UCSD-AML1 (cell line): ENCODE measurements at regions not wholly inside any gene's neighbourhood (a gene's known extent, or its start where the extent isn't known, plus 50 kb on each side); places are given as distances from the start of the nearest gene placed in this dataset.
A peak's percentile ranks its signal among the peaks of the same experiment; 100 is the strongest.
"Not testable (repeated sequence)": the region's sequence is repeated elsewhere in the genome, so short reads cannot be mapped to it uniquely, and the experiment has no call there.

Experiments
- DNase-seq: peaks from one replicate; lab custom pipeline; 2025; ENCODE audit not compliant: unreplicated experiment; lab: John Stamatoyannopoulos, UW

DNA sequence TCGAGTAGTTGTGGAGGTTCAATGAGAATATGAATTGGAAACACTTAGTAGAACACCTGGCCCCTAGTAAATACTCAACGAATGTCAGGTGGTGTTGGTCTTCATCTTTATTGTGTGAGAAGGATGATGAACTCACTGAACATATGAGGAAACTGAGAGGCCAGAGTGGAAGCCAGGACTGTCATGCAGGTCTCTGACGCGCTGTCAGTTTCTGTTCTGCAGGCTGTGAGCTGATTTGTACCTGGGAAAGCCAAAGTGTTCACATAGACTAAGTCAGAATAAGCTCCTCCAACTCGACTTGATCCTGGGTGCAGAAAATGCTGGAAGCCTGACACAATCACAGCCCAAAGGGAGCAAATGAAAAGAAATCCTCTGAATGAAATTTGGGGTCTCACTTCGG is 222.2 kb downstream of the LY86 start:
- DNase-seq = no peak

GRCh38 chr6:6811128-6812009 is 222.8 kb downstream of the LY86 start:
- DNase-seq = no peak

DNA sequence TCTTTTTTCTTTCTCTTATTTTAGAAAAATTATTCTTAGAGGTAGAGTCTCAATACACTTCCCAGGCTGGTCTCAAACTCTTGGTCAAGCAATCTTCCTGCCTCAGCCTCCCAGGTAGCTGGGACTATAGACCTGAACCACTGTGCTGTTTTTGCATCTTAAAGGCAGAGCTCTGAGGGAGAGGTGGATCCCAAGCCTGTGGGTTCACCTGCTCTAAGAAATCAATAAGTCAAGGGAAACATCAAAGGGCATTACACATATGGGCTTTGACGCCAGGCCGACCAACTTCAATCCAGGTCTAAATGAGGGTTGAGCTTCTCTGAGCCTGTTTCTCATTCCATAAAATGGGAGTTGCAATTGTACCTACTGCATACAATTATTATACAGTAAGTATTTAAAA is 223.9 kb downstream of the LY86 start:
- DNase-seq = no peak

- no peak for DNase-seq
Measured at GRCh38 chr6:6815732-6816131, 227.2 kb downstream of the LY86 start.

GRCh38 chr6:6816716-6817115 is 228.2 kb downstream of the LY86 start:
- no peak for DNase-seq

GRCh38 chr6:6818078-6818639 is 229.6 kb downstream of the LY86 start:
- DNase-seq = no peak

DNA sequence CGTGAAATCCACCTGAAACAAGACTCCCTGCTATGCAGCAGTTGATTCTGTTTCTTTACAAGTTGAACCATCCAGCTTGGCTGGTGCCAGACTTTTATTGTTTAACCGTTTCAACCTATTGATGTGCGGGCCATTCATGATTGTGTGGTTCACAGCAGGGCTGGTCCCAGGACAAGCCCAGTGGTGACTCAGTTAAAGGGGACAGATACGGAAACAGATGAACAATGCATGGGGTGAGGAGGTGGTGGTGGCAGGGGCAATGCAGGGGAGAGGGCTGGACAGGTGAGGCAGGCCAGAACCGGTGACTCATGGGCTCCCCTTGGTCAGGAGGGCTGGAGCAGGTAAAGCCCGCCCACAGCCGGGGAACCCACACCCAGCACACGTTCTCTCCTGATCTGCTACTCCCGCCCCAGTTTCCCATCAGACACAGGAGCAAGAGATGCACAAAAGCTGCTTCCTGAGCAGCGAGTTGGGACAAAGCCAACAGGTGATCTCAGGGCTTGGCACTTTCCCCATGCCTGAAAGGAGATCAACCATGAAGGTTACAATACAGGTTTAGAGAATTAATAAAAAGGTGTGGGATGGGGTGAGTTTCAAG is 232.2 kb downstream of the LY86 start:
- no peak for DNase-seq

- no peak for DNase-seq
Measured at GRCh38 chr6:6821639-6822261, 233.2 kb downstream of the LY86 start.

DNA sequence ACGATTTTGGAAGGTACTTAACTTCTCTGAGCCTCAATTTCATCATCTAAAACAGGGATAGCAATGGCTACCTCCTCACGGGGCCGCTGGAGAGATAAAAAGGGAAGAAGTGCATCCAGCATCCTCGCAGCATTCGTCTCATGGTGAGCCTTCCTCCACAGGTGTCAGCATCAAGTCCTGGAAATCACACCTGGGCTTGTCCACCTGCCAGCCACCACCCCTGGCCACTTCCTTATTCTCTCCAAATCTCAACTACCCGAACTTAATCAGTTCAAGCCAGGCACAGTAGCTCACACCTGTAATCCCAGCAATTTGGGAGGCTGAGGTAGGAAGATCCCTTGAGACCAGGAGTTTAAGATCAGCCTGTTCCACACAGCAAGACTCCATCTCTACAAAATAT is 234.5 kb downstream of the LY86 start:
- DNase-seq = no peak

DNA sequence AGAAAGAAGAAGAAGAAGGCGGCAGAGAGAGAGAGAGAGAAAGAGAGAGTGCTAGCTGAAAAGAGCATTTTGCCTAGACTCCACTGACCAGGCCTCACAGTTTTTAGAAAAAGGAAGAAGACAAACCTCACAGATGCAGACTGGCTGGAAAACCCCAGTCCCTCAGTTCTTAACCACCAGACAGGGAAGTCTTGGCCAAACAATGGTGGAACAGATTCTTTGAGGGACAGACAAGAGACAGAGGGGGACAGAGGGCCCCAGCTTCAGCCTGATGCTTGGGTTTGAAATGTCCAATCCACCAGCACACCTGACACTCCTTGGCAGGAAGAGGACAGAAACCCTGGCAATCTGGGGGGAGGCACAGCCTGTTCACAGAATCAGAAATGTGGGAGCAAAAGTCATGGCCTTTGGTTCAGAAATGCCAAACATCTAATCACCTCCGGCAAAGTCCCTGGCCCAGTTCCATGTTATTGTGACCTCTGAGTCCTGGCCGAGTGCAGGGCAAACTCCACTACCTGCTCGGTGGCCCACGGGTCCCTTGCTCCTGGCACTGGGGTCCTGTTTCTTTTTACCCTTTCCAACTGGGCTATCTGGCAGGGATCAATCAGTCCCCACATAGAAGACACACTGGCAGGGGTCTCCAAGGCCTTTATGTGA is 235.2 kb downstream of the LY86 start:
- DNase-seq = no peak

GRCh38 chr6:6824381-6824780 is 235.9 kb downstream of the LY86 start:
- no peak for DNase-seq

DNA sequence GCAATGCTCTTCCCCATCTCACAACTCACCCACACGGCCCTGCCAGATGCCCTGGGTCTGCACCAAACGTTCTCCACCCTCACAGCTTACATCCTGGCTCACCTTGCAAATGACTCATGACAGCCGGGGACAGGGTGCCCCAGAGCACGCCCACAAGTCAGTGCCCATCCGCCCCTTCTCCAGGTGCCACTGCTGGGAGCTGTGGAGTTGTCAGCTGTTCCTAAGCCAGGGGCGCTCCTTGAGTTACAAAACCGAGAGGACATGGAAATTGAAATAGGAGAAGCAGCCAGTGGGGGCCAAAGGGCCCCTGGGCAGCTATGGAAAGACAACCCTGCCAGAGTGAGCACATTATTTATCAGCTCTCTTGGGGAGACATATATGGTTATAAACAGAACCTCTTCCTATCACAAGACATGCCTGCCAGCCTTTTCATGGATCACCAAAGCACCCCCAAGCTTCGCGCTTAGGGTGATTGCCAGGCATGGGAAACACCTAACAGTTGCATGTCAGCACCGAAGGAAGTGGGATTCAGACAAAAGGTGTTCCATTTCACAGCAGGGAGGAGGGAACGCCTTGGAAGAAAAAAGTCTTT is 236.8 kb downstream of the LY86 start:
- no peak for DNase-seq

DNA sequence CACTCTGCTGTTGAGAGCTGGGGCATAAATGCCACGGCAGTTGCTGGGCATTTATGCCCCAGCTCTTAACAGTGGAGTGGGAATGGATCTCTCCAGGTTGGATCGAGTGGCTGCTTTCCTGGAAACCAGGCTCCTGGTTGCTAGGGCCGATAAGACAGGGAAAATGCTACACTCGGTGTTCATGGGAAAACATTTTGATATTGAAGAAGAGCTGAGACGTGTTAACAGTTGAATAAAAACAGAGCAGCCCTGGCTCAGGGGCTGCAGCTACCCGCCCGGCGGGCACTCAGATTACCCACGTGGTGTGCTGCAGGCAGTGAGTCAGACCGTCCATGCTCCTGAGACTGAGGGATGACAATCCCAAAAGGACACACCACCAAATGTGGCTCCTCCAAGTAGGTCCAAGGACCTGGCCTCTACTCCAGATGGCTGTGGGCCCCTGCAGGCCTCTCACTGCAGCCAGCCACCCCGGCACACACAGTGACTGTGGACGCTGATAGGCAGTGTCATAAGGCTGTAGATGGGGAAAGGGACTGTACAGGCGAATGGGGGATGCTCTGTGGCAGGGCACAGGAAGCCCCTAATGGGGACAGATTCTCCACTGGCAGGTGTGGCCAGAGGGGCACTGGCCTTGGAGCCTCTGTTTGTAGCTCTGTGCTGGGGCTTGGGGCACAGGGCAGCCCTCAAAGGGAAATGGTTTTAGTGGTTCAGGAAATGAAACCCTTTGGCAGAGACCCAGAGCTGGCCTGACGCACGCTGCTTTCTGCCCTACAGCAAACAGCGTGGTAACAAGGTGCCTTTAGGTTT is 237.8 kb downstream of the LY86 start:
- peak; percentile 84 for DNase-seq

- DNase-seq = no peak
Measured at GRCh38 chr6:6826961-6827360, 238.4 kb downstream of the LY86 start.

GRCh38 chr6:6829872-6830685 is 241.6 kb downstream of the LY86 start:
- no peak for DNase-seq

- not testable (repeated sequence) for DNase-seq
Measured at GRCh38 chr6:6830686-6831063, 242.2 kb downstream of the LY86 start.

DNA sequence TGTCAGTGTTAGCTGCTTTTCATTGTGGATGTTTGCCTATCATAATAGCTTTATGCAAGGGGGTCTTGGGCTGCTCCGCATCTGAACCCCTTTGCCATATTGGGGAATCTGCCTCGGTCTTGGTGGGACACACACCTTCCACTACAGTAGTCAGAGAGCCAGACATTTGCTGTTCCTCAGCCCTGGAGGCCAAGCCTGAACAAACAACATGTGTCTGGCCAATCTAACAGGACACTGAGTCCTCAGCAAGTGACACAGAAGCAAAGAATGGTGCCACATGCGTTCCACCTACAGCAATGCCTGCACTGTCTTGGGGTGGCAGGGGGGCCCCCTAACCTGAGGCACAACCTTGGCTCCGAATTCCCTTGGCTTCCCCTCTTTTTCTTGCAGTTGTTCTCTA is 243.9 kb downstream of the LY86 start:
- no peak for DNase-seq

GRCh38 chr6:6834356-6835222 is 246.1 kb downstream of the LY86 start:
- DNase-seq = no peak

GRCh38 chr6:6835223-6835503 is 246.6 kb downstream of the LY86 start:
- DNase-seq = no peak
